HCT116 (cell line): ENCODE measurements at regions not wholly inside any gene's neighbourhood (a gene's known extent, or its start where the extent isn't known, plus 50 kb on each side); places are given as distances from the start of the nearest gene placed in this dataset.

Experiments
- CTCF ChIP-seq, 3 experiments: fragments of 200-600 bp in 1 of 3; sonication (generic) in 1 of 3; IDR thresholded peaks in 2 of 3; conservative IDR thresholded peaks in 1 of 3; 2 replicates each; pipeline ENCODE4 v1.5.1; 2012 to 2017; ENCODE audit warnings: low read depth in 2 of 3, low read length in 2 of 3, antibody characterized with exemption in 1 of 3, borderline replicate concordance in 1 of 3, control low read depth in 1 of 3, mild to moderate bottlenecking in 1 of 3, mixed read lengths in 1 of 3, mixed run types in 1 of 3, moderate library complexity in 1 of 3; ENCODE audit not compliant: insufficient read depth in 1 of 3
- EZH2 ChIP-seq: fragments of 200-600 bp; sonication (generic); IDR thresholded peaks from 2 replicates; pipeline ENCODE4 v1.6.1; 2017; ENCODE audit warnings: antibody characterized with exemption, mixed run types
- EZH2phosphoT487 ChIP-seq: fragments of 200-600 bp; IDR thresholded peaks from 2 replicates; pipeline ENCODE4 v1.6.1; 2018; ENCODE audit warnings: antibody characterized with exemption, borderline replicate concordance
- POLR2A ChIP-seq: IDR thresholded peaks from 2 replicates; pipeline ENCODE4 v1.7.0; 2011; ENCODE audit warnings: borderline replicate concordance; ENCODE audit not compliant: insufficient read depth, insufficient read length; ENCODE audit errors: extremely low read depth
- POLR2AphosphoS5 ChIP-seq: IDR thresholded peaks from 2 replicates; pipeline ENCODE4 v1.6.1; 2011; ENCODE audit warnings: mild to moderate bottlenecking, low read depth, low read length, moderate library complexity
- SP1 ChIP-seq: IDR thresholded peaks from 2 replicates; pipeline ENCODE4 v1.6.1; 2012; ENCODE audit warnings: low read depth
- SRF ChIP-seq: IDR thresholded peaks from 2 replicates; pipeline ENCODE4 v1.6.1; 2012; ENCODE audit warnings: low read depth
- YY1 ChIP-seq: IDR thresholded peaks from 2 replicates; pipeline ENCODE4 v1.6.1; 2011; ENCODE audit warnings: low read length, low read depth, moderate library complexity, mild to moderate bottlenecking; ENCODE audit not compliant: insufficient replicate concordance; ENCODE audit errors: extremely low read depth
- ZNF274 ChIP-seq: fragments of 200-500 bp; sonication (Bioruptor generic); IDR thresholded peaks from 2 replicates; pipeline ENCODE4 v1.6.1; 2014; ENCODE audit warnings: mild to moderate bottlenecking, low read depth, low read length, inconsistent platforms
- TF ChIP-seq, protein P1 (sequence below): IDR thresholded peaks from 2 replicates; pipeline ENCODE4 v1.6.1; 2012
- TF ChIP-seq, protein P2 (sequence below): IDR thresholded peaks from 2 replicates; pipeline ENCODE4 v1.6.1; 2012

DNA sequence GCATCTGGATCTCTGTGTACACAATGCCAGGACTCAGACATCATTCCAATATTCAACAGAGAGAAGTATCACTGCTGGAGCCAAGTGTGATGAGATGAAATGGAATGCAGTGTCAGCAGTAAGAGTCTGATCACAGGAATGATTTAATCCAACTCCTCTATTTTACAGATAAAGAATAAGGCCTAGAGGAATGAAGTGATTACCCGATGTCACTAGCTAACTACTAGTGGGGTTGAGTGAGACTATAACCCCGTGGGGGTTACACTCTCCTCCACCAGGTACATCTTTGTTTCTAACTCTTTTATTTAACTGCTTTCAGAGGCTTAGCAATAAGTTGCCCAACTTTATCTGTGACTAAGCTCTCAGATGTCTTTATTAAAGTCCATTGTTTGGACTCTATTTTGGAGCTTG lies 94.2 kb upstream of the FAT3 start:
- no peak for TF ChIP-seq YY1
- no peak for TF ChIP-seq SP1
- no peak for TF ChIP-seq SRF
- TF ChIP-seq CTCF (IDR thresholded peaks at IDR 0.05 in 2 of 3, conservative IDR thresholded peaks at IDR 0.05 in 1 of 3; ENCODE audit: borderline replicate concordance in 1 of 3, insufficient read depth in 1 of 3, low read depth in 2 of 3, low read length in 2 of 3) = no peak
- TF ChIP-seq POLR2AphosphoS5 = no peak
- no peak for TF ChIP-seq POLR2A
- TF ChIP-seq EZH2 = no peak
- TF ChIP-seq, protein P1, sequence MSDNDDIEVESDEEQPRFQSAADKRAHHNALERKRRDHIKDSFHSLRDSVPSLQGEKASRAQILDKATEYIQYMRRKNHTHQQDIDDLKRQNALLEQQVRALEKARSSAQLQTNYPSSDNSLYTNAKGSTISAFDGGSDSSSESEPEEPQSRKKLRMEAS = no peak
- no peak for TF ChIP-seq EZH2phosphoT487
- TF ChIP-seq ZNF274 = no peak
- TF ChIP-seq, protein P2, sequence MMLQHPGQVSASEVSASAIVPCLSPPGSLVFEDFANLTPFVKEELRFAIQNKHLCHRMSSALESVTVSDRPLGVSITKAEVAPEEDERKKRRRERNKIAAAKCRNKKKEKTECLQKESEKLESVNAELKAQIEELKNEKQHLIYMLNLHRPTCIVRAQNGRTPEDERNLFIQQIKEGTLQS = no peak
